ENCODE measurements at regions not wholly inside any gene's neighbourhood (a gene's known extent, or its start where the extent isn't known, plus 50 kb on each side); places are given as distances from the start of the nearest gene placed in this dataset.

- no peaks in the 10 kb centered on the region for H3K27me3 ChIP-seq (ENCODE audit: control insufficient read depth, insufficient read depth, low read length)
- H3K4me3 ChIP-seq (ENCODE audit: low read depth, low read length): no peak overlapping the region
- DNase-seq (ENCODE audit: low read depth) (no peak), FAIRE-seq (no peak)
- TF ChIP-seq, protein P1, sequence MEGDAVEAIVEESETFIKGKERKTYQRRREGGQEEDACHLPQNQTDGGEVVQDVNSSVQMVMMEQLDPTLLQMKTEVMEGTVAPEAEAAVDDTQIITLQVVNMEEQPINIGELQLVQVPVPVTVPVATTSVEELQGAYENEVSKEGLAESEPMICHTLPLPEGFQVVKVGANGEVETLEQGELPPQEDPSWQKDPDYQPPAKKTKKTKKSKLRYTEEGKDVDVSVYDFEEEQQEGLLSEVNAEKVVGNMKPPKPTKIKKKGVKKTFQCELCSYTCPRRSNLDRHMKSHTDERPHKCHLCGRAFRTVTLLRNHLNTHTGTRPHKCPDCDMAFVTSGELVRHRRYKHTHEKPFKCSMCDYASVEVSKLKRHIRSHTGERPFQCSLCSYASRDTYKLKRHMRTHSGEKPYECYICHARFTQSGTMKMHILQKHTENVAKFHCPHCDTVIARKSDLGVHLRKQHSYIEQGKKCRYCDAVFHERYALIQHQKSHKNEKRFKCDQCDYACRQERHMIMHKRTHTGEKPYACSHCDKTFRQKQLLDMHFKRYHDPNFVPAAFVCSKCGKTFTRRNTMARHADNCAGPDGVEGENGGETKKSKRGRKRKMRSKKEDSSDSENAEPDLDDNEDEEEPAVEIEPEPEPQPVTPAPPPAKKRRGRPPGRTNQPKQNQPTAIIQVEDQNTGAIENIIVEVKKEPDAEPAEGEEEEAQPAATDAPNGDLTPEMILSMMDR (IDR thresholded peaks at IDR 0.05; ENCODE audit: insufficient read depth, low read length, severe bottlenecking): no peak
- no peaks in the 10 kb centered on the region for H3K36me3 ChIP-seq (ENCODE audit: control insufficient read depth, insufficient read depth, low read length)
Measured at GRCh38 chr2:145935016-145935415, 1415.1 kb upstream of the ZEB2 start.

- TF ChIP-seq, protein P1 (IDR thresholded peaks at IDR 0.05; ENCODE audit: insufficient read depth, low read length, severe bottlenecking): no peak
- no peak for FAIRE-seq
Measured at GRCh38 chr2:145931781-145932395, 1412.0 kb upstream of the ZEB2 start.

DNA sequence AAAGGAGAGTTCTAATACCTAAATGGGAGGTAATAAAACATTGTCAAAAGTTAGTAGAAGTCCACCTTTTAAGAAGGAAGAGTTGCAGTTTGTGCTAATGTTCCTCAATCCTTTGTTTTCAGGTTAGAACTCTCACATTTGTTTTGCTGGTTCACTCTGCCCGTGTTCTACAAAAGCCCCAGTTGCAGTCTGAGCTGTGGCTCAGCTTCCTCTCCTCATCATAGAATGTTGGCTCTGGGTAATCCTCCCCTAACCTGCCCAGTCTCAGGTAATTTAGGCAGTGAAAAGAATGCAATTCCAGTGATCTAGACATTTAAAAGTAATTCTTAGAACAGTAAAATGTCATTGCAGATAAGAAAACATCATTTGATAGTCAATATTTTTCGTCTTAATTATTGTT lies 1410.4 kb upstream of the ZEB2 start:
- DNase-seq (ENCODE audit: low read depth) (no peak), FAIRE-seq (no peak)
- H3K36me3 ChIP-seq (ENCODE audit: control insufficient read depth, insufficient read depth, low read length): no peaks in the 10 kb centered on the region
- TF ChIP-seq, protein P1 (IDR thresholded peaks at IDR 0.05; ENCODE audit: insufficient read depth, low read length, severe bottlenecking): no peak
- no peak overlapping the region for H3K4me3 ChIP-seq (ENCODE audit: low read depth, low read length)
- no peaks in the 10 kb centered on the region for H3K27me3 ChIP-seq (ENCODE audit: control insufficient read depth, insufficient read depth, low read length)

More at GRCh38 chr2:145931781-145932395, 1412.0 kb upstream of the ZEB2 start:
- no peak overlapping the region for H3K4me3 ChIP-seq (ENCODE audit: low read depth, low read length)
- no peak for DNase-seq (ENCODE audit: low read depth)
- H3K27me3 ChIP-seq (ENCODE audit: control insufficient read depth, insufficient read depth, low read length): no peaks in the 10 kb centered on the region
- no peaks in the 10 kb centered on the region for H3K36me3 ChIP-seq (ENCODE audit: control insufficient read depth, insufficient read depth, low read length)

DNA sequence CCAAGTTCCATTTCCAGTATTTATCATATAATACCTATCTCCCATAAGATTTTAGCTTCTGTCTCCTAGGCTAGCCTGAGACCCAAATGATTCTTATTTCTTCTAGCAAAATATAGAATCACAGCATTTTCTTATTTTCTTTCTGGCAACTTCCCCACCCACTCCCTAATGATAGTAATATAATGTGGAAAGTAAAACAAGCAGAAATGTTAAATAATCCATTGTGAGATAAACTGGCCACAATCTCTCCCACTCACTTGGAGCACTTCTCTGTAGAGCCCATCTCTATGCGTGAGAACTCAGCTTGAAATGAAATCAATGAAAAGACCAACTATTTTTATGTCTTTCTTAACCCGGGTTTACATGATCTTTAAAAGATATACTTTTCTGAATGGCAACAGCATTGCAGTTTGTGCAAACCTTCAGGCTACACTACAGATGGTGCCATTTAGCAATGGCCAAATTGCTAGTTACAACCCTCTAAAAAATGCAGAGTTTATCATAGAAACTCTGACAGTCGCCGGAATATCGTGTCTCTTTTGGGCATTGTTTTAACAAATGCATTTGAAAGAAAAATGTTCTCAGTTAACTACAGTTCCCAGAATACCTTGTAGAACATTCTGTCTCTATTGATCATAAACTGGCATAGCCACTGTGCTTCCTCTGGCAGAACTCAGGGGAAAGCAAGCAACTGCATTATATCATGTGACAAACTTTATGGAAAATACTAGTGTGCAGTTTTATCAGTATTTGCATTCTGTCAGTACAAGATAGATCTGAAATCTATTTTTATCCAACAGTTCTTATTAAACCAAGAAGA lies 1407.4 kb upstream of the ZEB2 start:
- no peak overlapping the region for H3K4me3 ChIP-seq (ENCODE audit: low read depth, low read length)
- TF ChIP-seq, protein P1 (IDR thresholded peaks at IDR 0.05; ENCODE audit: insufficient read depth, low read length, severe bottlenecking): no peak
- H3K36me3 ChIP-seq (ENCODE audit: control insufficient read depth, insufficient read depth, low read length): no peaks in the 10 kb centered on the region
- FAIRE-seq (no peak), DNase-seq (ENCODE audit: low read depth) (no peak)
- no peaks in the 10 kb centered on the region for H3K27me3 ChIP-seq (ENCODE audit: control insufficient read depth, insufficient read depth, low read length)

DNA sequence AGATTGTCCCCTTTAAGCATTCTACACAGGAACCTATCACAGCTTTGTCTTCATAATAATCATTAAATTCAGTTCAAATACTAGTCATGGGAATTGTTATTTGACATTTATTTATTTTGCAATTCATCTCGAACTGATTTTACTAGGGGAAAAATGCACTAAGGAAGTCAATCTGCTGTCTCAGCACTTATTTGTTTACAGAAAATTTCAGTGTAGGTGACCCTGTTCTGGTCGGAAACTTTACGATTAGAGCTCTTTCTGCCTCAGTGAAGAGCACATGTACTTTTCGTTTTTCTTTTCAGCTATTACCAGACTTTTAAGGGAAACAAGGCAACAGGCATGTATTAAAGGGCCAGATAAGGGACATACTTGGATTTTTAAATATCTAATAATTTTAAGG lies 1405.7 kb upstream of the ZEB2 start:
- Histone ChIP-seq H3K27me3 (ENCODE audit: control insufficient read depth, insufficient read depth, low read length) (no peaks in the 10 kb centered on the region), H3K36me3 (ENCODE audit: control insufficient read depth, insufficient read depth, low read length) (no peaks in the 10 kb centered on the region), H3K4me3 (ENCODE audit: low read depth, low read length) (no peak overlapping the region)
- FAIRE-seq: no peak
- TF ChIP-seq, protein P1 (IDR thresholded peaks at IDR 0.05; ENCODE audit: insufficient read depth, low read length, severe bottlenecking): no peak
- DNase-seq (ENCODE audit: low read depth): no peak

All from bronchial epithelial cell (primary cell).